Activated CD8-positive, alpha-beta memory T cell treated with anti-CD3 and anti-CD28 coated beads, Interleukin-2, amount 50 U/mL, for 1 hour (primary cell): ENCODE measurements at regions not wholly inside any gene's neighbourhood (a gene's known extent, or its start where the extent isn't known, plus 50 kb on each side); places are given as distances from the start of the nearest gene placed in this dataset.

Experiments
- DNase-seq: peaks from one replicate; pipeline ENCODE4 v3.0.0-alpha.2; 2020; ENCODE audit errors: extremely low read depth

DNA sequence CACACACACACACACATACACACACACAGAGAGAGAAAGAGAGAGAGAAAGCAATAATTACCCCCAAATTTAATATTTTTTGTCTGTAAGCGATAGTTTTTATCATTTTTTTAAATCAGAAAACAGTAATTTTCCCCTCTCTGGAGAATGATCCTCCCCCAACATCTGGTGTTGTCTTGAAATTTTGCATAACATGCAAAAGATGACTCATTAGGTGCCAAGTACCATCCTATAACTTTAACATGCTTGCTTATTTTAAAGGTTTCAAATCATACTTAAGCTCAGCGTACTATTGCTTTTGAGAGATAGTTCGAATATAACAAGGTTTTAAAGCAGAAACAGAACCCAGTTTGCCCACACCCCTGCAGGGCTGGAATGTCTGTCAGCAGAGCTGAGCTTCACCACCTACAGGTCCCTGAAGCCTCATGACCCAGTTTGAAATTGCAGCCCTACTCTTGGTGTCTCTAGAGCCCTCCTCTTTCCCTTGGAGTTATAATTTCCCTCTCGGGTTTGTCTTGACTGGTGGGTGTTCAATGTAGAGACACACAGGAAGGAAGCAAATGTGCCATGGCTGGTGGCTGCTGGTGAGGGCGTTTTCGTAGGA, 175.0 kb upstream of the HS3ST1 start:
- no peak for DNase-seq

DNA sequence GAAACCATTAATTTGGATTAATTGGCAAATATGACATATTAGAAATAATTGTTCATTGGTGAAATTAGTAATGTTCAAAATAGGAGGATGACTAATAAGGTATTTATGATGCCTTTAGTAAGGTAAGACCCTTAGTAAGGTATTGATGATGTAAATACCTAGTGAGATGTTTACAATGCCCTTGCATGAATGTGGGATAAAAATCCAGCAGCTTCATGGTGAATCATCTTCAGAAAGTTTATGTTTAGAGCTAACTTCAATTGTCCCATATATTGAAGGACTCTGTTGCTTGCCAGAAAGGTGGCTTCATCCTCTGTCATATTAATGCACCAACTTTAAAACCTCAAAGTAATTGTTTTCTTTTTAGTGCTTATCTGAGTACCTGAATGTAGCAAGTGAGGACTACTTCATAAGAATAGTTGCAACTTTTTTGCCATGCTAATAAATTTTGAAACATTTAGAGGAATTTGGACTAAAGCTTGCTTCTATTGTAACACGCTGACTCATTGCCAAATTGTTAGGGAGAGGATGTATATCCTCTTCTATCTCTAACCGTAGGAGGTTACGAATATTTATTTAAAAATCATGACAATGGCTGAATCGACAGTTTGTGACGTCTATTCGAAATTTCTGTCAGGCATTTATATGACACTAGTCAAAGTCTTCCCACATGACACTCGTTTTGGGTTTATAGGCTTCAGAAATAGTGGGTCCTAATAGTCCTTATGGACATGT, 174.1 kb upstream of the HS3ST1 start:
- no peak for DNase-seq

DNA sequence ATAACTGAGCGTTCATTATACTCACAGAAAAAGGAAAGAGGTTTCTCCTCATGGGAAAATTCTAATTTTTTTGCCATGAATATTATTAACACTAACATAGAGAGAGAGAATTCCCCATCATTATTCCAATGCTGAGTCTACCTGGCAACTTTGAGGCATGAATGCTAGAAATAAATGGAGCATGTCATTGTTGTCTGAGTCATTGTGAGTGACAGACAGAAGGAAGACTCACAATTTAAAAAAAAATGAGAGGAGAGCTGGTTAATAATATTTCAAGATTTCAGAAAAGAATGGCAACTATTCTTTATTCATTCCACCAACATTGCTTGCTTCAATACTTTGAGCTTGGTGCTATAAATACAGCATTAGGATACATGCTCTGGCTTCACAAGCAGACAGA, 170.4 kb upstream of the HS3ST1 start:
- DNase-seq: no peak

DNA sequence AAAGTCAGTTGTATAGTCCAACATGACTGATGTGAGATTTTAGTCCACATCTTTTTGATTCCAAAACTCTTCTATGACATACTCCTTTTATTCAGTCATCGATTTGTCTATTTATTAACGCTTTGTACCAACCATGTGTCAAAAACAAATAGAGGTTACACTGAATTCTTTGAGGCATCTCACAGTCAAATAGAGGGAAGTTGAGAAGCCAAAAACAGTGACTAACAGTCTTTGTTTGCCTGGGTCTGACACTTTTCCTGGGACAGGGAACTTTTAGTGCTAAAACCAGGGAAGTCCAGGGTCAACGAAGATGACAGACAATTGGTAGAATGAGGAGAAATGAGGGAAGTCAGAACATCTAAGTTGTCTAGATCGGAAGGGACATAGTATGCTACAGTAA, 169.9 kb upstream of the HS3ST1 start:
- DNase-seq: no peak

DNA sequence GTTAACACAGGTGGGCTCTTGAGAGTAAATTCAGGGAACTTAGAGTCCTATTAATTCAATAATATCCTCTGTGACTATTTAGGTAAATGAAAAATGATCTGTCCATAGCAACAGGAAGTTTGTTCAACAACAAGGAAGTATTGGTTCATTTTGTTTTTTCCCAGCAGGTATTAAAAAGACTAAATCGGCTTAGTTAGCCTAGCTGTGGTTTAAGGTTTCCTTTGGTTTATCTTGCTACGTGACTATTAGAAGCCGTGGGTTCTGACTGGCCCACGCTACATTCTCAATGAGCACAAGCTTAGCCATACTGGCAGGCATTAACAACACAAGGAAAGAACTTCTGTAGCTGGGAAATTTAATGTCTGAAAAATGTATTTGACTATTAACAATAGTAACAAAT, 168.8 kb upstream of the HS3ST1 start:
- DNase-seq: no peak

DNA sequence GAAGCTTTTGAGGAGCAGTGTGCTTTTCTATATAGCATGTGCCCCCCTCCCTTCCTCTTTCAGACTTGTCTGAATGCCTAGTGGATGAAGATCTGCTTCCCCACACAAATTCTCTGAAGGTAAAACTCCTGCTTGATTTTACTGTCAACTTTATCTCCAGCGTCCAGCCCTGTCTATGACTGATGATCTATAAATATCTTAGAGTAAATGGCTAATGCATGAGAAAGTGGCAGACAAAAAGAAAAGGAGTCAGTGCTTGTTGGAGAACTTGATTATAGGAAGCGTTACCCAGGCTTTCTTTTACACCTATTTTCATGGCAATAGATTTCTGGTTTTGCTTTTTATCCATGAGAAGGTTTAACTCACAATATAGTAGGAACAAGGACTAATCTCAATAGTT, 168.3 kb upstream of the HS3ST1 start:
- DNase-seq: no peak

DNA sequence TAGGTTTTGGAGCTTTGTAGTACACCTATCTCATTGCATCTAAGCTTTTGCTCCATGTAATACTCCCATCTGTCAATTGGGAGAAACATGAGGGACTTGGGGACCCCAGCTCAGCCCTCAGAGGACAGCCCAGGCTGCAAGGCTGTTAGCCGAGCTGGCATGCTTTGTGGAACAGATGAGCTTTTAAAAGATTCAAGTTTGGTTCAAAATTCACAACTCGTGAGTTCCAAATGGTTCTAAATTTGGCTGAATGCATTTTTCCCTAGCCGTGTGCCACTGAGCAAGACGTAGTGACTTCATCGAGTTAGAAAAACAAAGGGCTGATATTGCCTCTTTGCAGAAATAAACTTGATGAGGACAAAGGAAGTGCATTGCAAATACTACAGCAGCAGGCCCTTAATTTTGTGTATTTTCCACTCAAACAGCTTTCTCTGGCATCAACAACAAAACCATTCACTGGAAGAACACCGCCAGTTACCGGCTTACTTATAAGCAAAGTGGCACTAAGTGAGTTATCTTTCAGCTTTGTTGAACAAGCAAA, 165.0 kb upstream of the HS3ST1 start:
- no peak for DNase-seq

DNA sequence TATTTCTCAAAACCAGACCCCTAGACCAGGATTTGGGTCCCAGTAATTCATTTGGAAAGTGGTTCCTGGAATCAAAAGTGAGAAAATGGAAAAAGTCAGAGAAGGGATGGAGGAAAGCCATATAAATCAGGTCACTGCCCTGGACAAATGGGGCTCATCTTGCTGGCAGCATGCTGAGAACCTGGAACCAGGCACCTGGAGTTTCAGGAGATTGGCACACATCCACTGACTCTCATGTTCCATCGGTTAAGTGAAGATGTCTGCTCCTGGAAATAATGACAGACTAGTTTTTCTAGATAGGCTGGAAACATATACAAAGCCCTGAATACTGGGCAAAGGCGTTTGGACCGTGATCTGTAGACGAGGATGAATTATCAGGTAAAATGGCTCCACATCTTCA, 163.6 kb upstream of the HS3ST1 start:
- no peak for DNase-seq

DNA sequence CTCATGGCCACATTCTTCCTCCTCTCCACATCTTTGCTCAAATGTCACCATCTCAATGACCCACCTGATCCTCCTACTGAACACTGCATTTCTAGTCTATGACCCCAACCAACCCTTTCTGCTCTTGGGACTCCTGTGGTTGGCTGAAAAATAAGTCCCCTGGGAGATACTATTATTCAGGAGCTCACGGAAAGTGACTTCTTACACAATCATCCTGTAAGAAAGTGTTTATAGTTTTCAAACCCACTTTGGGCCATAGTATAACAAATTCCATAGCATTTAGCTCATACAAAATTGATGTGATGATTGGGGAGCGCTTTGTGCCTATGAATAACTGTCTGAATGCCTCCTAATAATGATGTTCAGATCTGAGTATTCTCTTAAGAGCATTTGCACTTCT, 161.4 kb upstream of the HS3ST1 start:
- DNase-seq: no peak

DNA sequence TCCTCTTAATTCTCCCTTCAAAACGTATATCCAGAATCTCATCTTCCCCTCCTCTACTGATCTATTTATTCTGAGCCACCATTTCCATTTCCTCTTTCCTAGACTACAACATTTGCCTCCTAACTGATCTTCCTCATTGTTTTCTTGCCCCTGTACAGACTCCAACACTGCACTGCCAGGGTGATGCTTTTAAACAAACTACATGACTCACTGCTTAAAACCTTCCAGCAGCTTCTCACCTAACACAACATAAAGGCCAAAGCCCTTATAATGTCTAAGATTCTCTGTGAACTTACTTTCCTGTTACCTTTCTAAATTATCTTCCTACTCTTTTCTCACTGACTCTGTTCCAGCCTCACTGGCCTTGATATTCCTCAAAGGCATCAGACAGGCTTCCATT, 161.0 kb upstream of the HS3ST1 start:
- no peak for DNase-seq

DNA sequence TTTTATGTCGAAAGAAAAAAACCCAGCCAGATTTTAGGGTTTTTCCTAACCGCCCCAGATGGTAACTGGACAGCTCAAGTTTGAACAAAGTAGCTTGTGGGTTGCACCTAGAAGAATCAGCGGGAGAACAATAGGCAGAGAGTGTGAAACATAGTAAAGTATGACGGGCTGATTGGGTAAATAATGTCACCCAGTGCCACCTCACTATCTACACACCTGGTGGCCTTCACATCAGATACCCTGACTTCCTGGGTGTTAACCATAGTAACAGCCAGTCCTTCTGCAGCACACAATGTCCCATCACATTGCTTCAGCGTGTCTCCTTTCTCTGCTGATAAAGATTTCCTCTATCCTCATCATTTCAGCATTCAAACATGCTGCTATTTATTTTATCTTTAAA, 159.1 kb upstream of the HS3ST1 start:
- DNase-seq: no peak

DNA sequence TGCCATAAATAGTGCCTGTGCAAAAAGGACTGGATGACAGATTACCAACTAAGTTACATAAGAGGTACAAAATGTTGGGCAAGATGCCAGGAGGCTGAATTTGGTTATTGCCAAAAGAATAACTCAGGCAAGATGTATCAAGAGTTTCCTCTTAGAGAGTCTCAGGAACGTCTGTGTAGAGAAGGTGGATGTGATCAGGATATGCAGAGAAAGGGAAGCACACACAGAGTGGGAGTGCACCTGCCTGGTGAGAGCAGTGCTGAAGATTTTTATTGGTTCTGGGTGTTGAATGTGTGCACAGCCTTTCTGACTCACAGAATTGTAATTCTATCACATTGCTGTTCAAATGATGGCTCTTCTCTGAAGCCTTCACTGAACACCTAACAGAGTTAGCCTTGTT, 156.8 kb upstream of the HS3ST1 start:
- no peak for DNase-seq

DNA sequence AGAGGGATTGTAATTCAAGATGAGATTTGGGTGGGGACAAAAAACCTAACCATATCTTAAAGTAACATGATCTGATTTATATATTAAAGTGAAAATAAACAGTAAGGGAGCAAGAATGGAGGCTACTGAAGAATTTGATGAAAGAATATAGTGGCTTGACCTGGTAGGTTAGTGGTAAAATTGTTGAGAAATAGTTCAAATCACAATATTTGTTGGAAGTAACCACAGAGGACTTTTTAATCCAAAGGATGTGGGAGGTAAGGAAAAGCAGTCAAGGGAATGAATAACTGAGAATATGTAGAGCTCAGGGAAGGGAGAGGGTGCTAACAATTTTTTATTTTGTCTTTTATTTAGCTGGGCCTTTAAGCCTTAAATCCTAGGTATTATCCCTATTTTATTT, 139.8 kb upstream of the HS3ST1 start:
- no peak for DNase-seq

DNA sequence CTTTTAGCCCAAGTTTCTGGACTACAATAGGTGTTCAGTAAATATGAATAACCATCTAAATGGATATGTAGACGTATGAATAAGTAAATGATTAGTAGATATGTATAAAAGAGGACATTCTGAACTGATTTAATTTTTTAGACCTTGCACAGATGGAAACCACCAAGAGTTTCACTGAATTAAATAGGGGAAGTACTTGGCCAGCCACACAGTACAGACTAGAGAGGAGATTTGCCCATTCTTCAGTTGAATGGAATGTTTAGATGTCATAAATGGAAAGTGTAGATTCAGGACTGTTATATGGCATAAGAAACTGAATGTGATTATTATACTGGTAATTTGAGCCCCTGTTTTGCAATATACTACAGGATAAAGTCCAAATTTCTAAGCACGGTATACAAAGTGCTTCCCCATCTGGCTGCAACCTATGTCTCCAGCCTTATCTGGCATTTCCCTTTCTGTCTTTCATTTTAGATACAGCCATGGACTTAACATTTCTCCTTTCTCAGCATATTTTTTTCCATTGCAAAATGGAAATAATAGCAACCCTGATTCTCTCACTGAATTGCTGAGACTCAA, 137.8 kb upstream of the HS3ST1 start:
- DNase-seq: no peak

DNA sequence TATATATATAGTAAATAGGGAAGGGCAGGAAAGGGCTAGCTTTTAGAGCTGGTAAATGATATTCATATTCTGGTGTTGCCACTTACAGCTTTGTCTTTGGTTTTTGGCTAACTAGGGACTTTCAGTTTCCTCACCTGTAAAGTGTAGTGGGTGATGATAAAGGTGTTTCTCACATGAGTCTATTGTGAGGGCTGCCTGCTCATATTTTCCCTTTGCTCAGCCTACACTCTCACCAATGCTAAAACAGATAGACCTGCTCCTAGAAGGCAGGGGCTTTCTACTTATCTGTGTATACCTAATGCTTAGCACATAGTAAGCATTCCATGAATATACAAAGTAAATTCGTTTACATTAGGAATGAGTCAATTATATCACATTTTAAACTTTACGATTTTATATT, 137.2 kb upstream of the HS3ST1 start:
- DNase-seq: no peak

DNA sequence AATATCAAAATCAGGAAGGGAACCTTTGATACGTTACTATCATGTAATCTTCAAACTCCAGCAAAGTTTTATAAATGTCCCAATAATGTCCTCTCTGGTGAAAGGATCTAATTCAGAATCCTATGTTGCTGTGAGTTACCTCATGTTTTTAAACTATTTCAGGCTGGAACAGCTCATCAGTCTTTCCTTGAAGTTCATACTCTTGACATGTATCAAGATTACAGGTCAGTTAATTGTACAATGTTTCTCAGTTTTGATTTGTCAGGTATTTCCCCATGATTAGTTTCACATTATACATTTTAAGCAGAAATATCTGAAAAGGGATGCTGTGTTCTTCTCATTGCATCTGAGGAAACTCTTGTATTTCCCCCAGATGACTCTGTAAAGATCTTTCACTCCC, 136.5 kb upstream of the HS3ST1 start:
- DNase-seq: no peak

DNA sequence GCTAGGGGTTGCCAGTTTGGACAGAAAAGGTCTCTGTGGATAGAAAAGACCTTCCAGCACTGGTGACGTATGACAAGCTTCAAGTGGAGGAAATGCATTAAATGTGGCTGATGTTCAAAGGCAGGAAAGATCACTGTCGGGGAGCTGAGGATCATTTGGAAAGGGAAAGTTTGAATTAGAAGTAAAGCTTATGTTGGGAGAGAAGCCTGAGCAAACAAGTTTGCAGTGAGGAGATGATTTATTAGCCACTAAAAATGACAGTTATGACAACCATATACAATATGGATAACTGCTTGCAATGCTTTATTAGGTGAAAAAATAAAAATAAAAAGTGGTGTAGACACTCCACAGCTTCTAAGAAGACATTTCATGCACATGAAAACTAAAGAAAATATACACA, 135.3 kb upstream of the HS3ST1 start:
- no peak for DNase-seq

DNA sequence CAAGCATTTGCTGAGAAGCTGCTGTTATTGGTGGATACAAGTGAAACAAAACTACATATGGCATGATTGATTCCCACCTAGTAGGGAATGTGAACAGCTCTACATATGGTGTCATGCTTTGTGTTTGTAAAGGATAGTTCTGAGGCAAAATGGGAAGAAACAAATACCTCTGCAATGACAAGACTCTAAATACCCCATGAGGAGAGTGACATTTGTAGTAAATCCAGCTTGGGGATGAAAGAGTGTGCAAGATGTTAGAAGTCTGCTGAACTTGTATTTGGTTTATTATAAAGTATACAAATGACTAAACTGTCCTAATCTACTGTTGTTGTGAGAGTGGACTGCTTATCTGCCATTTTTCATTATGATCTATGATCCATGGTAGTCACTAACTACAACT, 120.8 kb upstream of the HS3ST1 start:
- no peak for DNase-seq

DNA sequence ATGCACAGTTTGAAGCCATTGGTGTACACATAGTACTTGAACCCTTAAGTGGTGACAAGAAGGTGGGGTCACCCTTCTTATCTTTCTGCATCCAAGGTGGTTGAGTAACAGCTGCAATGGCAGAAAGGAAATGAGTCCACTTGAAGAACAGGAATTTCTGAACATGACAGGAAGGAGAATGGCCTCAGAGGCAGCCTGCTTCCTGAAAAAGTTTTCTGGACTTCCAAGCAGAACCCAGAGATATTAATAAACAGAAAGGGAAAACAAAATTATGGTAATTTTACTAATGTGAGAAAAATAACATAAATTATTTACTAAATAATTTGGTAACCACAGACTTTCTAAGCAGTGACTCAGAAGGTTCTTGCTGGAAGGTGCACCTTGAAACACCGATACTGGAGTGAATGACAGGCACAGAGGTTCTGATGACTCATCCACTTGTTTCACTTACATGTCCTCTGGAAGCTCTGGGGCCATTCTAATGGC, 119.9 kb upstream of the HS3ST1 start:
- DNase-seq: no peak

DNA sequence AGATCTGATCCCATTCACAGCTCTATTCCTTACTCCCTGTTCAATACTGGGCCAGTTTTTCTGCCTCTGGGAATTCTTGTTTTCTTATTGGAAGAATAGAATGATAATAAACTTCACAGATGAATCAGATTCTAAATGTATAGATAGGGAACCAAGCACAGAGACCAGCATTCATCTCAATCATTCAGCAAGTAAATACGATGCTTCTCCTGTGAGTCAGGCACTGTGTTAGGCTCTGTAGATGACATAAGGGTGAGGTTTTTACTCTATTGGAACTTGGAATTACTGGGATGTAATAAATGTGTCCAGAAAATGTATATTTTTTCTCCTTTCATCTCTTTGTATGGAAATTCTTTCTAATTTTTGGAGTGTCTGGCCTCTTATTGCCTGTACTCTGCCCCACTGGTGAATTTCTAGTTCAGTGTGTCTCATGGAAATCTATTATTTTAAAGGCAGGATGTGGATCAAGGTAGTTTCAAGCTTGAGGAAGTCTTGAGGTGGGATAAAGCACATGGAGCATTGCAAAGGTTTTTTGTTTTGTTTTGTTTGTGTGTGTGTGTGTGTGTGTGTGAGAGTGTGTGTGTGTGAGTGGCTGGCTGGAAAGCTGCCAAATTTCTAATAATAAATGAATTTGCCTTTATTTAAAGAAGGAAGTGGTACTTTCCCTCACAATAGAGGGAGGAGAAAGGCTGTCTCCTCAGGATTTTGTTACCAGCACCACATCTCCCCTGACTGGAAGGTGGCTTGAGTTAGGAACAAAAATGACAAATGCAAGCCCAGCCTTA, 117.9 kb upstream of the HS3ST1 start:
- no peak for DNase-seq

DNA sequence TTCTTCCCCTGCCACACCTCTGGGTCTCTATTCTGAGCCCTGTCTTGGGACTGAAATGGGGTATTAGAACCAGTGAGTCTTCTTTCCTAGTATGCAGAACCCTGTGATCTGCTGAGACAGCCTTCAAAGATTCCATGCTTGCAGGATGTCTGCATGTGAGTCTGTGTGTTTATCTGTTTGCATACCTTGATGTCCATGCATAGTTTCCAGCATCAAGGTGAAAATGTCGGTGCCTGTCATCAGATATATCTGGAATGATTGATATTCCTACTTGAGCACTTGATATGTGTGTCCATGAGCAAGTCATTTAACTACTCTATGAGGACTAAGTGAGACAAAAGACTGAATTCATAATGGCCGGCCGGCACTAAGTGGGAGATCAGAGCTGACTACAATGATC, 117.0 kb upstream of the HS3ST1 start:
- no peak for DNase-seq

DNA sequence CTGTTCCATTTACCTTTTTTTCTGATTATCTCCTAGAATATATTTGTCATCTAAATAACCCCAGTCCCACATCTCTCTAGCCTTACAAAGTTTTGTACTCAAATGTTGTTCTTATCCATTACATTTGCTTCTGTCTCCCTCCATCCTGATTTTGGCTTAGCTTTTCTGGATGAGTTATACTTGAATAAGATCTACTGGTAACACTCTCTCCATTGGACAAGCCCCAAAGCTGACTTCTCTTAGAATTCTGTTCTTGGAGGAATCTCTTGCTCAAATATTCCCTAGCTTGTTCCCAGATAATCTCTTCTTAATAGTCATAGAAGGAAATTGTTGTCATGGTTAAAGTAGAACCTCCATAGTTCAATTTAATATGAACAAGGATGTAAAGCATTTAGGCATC, 115.5 kb upstream of the HS3ST1 start:
- no peak for DNase-seq
